Peyer's patch (tissue), 4 donors: ENCODE measurements at regions not wholly inside any gene's neighbourhood (a gene's known extent, or its start where the extent isn't known, plus 50 kb on each side); places are given as distances from the start of the nearest gene placed in this dataset.

Source experiments
- DNase-seq, 3 donors: peaks; one replicate each; pipeline ENCODE4 v3.0.0-alpha.2; 2017 to 2019
- H3K27ac ChIP-seq, 4 donors: fragments of 200-600 bp; sonication (generic); one replicate each; pipeline ENCODE4 v1.5.1; 2016 to 2019
- H3K27me3 ChIP-seq, 2 donors: fragments of 200-600 bp; sonication (generic); one replicate each; pipeline ENCODE4 v1.5.1; 2019
- H3K36me3 ChIP-seq, 3 donors: fragments of 200-600 bp; sonication (generic); one replicate each; pipeline ENCODE4 v1.5.1; 2016 to 2019
- H3K4me1 ChIP-seq, 4 donors: fragments of 200-600 bp; sonication (generic); one replicate each; pipeline ENCODE4 v1.5.1; 2016 to 2019
- H3K4me3 ChIP-seq, 4 donors: fragments of 200-600 bp; sonication (generic); 1 replicate in 3 of 4; 2 replicates in 1 of 4; pipeline ENCODE4 v1.5.1; 2016 to 2019; ENCODE audit warnings: mild to moderate bottlenecking in 1 of 4
- H3K9me3 ChIP-seq, 4 donors: fragments of 200-600 bp; sonication (generic); one replicate each; pipeline ENCODE4 v1.5.1; 2016 to 2019; ENCODE audit warnings: mild to moderate bottlenecking in 1 of 4
- CTCF ChIP-seq, 6 experiments: fragments of 450-650 bp in 4 of 6; fragments of 200-600 bp in 2 of 6; sonication (generic) in 1 of 6; IDR thresholded peaks; one replicate each; pipeline ENCODE4 v1.5.1; 2017 to 2019; ENCODE audit warnings: antibody characterized with exemption in 6 of 6, mild to moderate bottlenecking in 3 of 6, moderate library complexity in 1 of 6
- POLR2A ChIP-seq, 2 donors: fragments of 450-650 bp; IDR thresholded peaks; one replicate each; pipeline ENCODE4 v1.5.1; 2017; ENCODE audit warnings: antibody characterized with exemption in 2 of 2, mild to moderate bottlenecking in 2 of 2, moderate library complexity in 2 of 2

GRCh38 chr17:81345228-81346089 is 49.8 kb upstream of the BAHCC1 start:
- Histone ChIP-seq H3K36me3 (no peaks in the 10 kb centered on the region), H3K4me3 (peak overlapping the region; percentile 55 to 89 (median 75)), H3K4me1 (peaks cover 4 to 35% (median 21%) of the 10 kb centered on the region in 4 donors), H3K27me3 (no peaks in the 10 kb centered on the region), H3K9me3 (no peaks in the 10 kb centered on the region), H3K27ac (peak overlapping the region; percentile 71 to 100 (median 94))
- TF ChIP-seq CTCF (IDR thresholded peaks at IDR 0.05) (peak in 3 of 6 experiments; percentile 52 to 57 (median 54)), POLR2A (IDR thresholded peaks at IDR 0.05) (peak; percentile 96 to 97)
- DNase-seq = peak; percentile 32 to 94 (median 88)
